H54 (cell line): ENCODE measurements at regions not wholly inside any gene's neighbourhood (a gene's known extent, or its start where the extent isn't known, plus 50 kb on each side); places are given as distances from the start of the nearest gene placed in this dataset.
"Not testable (repeated sequence)": the region's sequence is repeated elsewhere in the genome, so short reads cannot be mapped to it uniquely, and the experiment has no call there.

Source experiments
- DNase-seq: peaks from one replicate; pipeline ENCODE4 v3.0.0; 2011; ENCODE audit warnings: low spot score, mixed read lengths; ENCODE audit not compliant: insufficient read length
- FAIRE-seq: peaks from 3 replicates; lab custom pipeline; 2011; peaks lifted over from hg19 to GRCh38; lab: Jason Lieb, UNC
- POLR2A ChIP-seq: IDR thresholded peaks from 2 replicates; pipeline ENCODE4 v1.6.1; 2011; ENCODE audit warnings: low read depth, mild to moderate bottlenecking, low read length

- DNase-seq (no peak), FAIRE-seq (no peak)
- no peak for TF ChIP-seq POLR2A
Measured at GRCh38 chr6:88454658-88455057, 288.5 kb upstream of the CNR1 start.

GRCh38 chr6:88449770-88450169 lies 283.6 kb upstream of the CNR1 start:
- DNase-seq: no peak
- no peak for TF ChIP-seq POLR2A
- no peak for FAIRE-seq

GRCh38 chr6:88445188-88445965 lies 279.2 kb upstream of the CNR1 start:
- no peak for TF ChIP-seq POLR2A
- DNase-seq (no peak), FAIRE-seq (no peak)

- no peak for TF ChIP-seq POLR2A
- FAIRE-seq (no peak), DNase-seq (no peak)
Measured at GRCh38 chr6:88443554-88443953, 277.4 kb upstream of the CNR1 start.

GRCh38 chr6:88442737-88443136 lies 276.6 kb upstream of the CNR1 start:
- DNase-seq (no peak), FAIRE-seq (no peak)
- no peak for TF ChIP-seq POLR2A

GRCh38 chr6:88441346-88441745 lies 275.2 kb upstream of the CNR1 start:
- FAIRE-seq (no peak), DNase-seq (no peak)
- TF ChIP-seq POLR2A: no peak

GRCh38 chr6:88428068-88428467 lies 261.9 kb upstream of the CNR1 start:
- DNase-seq (no peak), FAIRE-seq (no peak)
- TF ChIP-seq POLR2A: no peak

- DNase-seq (no peak), FAIRE-seq (no peak)
Measured at GRCh38 chr6:88426005-88426404, 259.9 kb upstream of the CNR1 start.

GRCh38 chr6:88422831-88423230 lies 256.7 kb upstream of the CNR1 start:
- DNase-seq (no peak), FAIRE-seq (no peak)

More at GRCh38 chr6:88426005-88426404, 259.9 kb upstream of the CNR1 start:
- TF ChIP-seq POLR2A: no peak

GRCh38 chr6:88420967-88421488 lies 254.9 kb upstream of the CNR1 start:
- not testable (repeated sequence) for FAIRE-seq

More at GRCh38 chr6:88422831-88423230, 256.7 kb upstream of the CNR1 start:
- no peak for TF ChIP-seq POLR2A

GRCh38 chr6:88418921-88419810 lies 253.0 kb upstream of the CNR1 start:
- FAIRE-seq, DNase-seq: not testable (repeated sequence)

More at GRCh38 chr6:88420967-88421488, 254.9 kb upstream of the CNR1 start:
- DNase-seq: not testable (repeated sequence)

- FAIRE-seq, DNase-seq: not testable (repeated sequence)
Measured at GRCh38 chr6:88417361-88417760, 251.2 kb upstream of the CNR1 start.

- TF ChIP-seq POLR2A: no peak
- FAIRE-seq (no peak), DNase-seq (no peak)
Measured at GRCh38 chr6:88413459-88413858, 247.3 kb upstream of the CNR1 start.

- not testable (repeated sequence) for DNase-seq, FAIRE-seq
Measured at GRCh38 chr6:88408355-88408754, 242.2 kb upstream of the CNR1 start.

- FAIRE-seq: not testable (repeated sequence)
Measured at GRCh38 chr6:88406674-88407073, 240.5 kb upstream of the CNR1 start.

More at GRCh38 chr6:88406674-88407073, 240.5 kb upstream of the CNR1 start:
- DNase-seq: not testable (repeated sequence)
